Karpas-422 (cell line): ENCODE measurements at regions not wholly inside any gene's neighbourhood (a gene's known extent, or its start where the extent isn't known, plus 50 kb on each side); places are given as distances from the start of the nearest gene placed in this dataset.

ENCODE experiments used
- DNase-seq: peaks from one replicate; pipeline ENCODE4 v3.0.0-alpha.2; 2015
- H2AFZ ChIP-seq: fragments of 200-600 bp; sonication (generic); 2 replicates; pipeline ENCODE4 v1.6.1; 2014; ENCODE audit warnings: antibody characterized with exemption, low read length, mixed read lengths
- H3K27ac ChIP-seq: fragments of 200-600 bp; sonication (generic); 2 replicates; pipeline ENCODE4 v1.5.1; 2014; ENCODE audit warnings: mild to moderate bottlenecking, low read length, moderate library complexity
- H3K27me3 ChIP-seq: fragments of 200-600 bp; sonication (generic); 2 replicates; pipeline ENCODE4 v1.6.1; 2014; ENCODE audit warnings: low read length, mixed read lengths
- H3K36me3 ChIP-seq: fragments of 200-600 bp; sonication (generic); 2 replicates; pipeline ENCODE4 v1.6.1; 2014; ENCODE audit warnings: low read length, mixed read lengths; ENCODE audit not compliant: insufficient read depth
- H3K4me1 ChIP-seq: fragments of 200-600 bp; sonication (generic); 2 replicates; pipeline ENCODE4 v1.6.1; 2014; ENCODE audit warnings: mild to moderate bottlenecking, low read length, mixed read lengths
- H3K4me2 ChIP-seq: fragments of 200-600 bp; sonication (generic); 2 replicates; pipeline ENCODE4 v1.6.1; 2014; ENCODE audit warnings: low read length, low read depth, mild to moderate bottlenecking; ENCODE audit not compliant: poor library complexity, severe bottlenecking
- H3K4me3 ChIP-seq: fragments of 200-600 bp; sonication (generic); 2 replicates; pipeline ENCODE4 v1.5.1; 2014; ENCODE audit warnings: mild to moderate bottlenecking, antibody characterized with exemption, low read length, mixed read lengths
- H3K79me2 ChIP-seq: fragments of 200-600 bp; sonication (generic); 2 replicates; pipeline ENCODE4 v1.6.1; 2014; ENCODE audit warnings: mild to moderate bottlenecking, low read length, mixed read lengths
- H3K9ac ChIP-seq: fragments of 200-600 bp; sonication (generic); 2 replicates; pipeline ENCODE4 v1.6.0; 2014; ENCODE audit warnings: low read length
- H3K9me2 ChIP-seq: fragments of 200-600 bp; sonication (generic), shearing (Covaris generic); replicated peaks from 2 replicates; pipeline ENCODE4 v1.6.0; 2014; ENCODE audit warnings: mild to moderate bottlenecking, low read length, moderate library complexity; ENCODE audit not compliant: insufficient read depth
- H3K9me3 ChIP-seq: fragments of 300-700, 200-600 bp; sonication (generic); 2 replicates; pipeline ENCODE4 v1.6.1; 2014; ENCODE audit warnings: low read length, mixed read lengths
- H4K20me1 ChIP-seq: fragments of 200-600 bp; sonication (generic); 2 replicates; pipeline ENCODE4 v1.6.1; 2014; ENCODE audit warnings: mild to moderate bottlenecking, antibody characterized with exemption, low read length, low read depth; ENCODE audit not compliant: insufficient read depth

DNA sequence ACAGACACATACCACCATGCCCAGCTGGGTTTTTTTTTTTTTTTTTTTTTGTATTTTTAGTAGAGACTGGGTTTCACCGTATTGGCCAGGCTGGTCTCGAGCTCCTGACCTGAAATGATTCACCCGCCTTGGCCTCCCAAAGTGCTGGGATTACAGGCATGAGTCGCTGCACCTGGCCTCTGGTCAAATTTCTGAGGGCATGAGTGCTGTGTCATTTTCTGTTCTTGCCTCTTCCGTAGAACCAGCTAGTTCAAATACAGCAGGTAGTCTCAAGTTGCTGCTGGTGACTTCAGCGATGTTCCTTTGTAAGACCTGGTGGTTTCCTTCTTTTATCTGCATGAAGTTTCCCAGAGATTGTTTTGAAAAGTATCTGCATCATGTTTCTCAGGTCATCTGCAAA, 134.8 kb upstream of the SHH start:
- Histone ChIP-seq H3K9ac (no peak overlapping the region), H3K79me2 (no peaks in the 10 kb centered on the region), H3K36me3 (no peaks in the 10 kb centered on the region), H3K27ac (no peak overlapping the region), H3K9me3 (no peaks in the 10 kb centered on the region), H3K9me2 (no peaks in the 10 kb centered on the region), H3K4me1 (no peaks in the 10 kb centered on the region), H4K20me1 (no peaks in the 10 kb centered on the region), H3K4me3 (no peak overlapping the region), H3K27me3 (no peaks in the 10 kb centered on the region), H3K4me2 (no peak overlapping the region), H2AFZ (no peak overlapping the region)
- no peak for DNase-seq

GRCh38 chr7:155945670-155946325, 133.5 kb upstream of the SHH start:
- Histone ChIP-seq H3K27me3 (no peaks in the 10 kb centered on the region), H3K9me2 (no peaks in the 10 kb centered on the region), H3K36me3 (no peaks in the 10 kb centered on the region), H3K4me1 (no peaks in the 10 kb centered on the region), H3K79me2 (no peaks in the 10 kb centered on the region), H3K4me3 (no peak overlapping the region), H3K27ac (no peak overlapping the region), H3K4me2 (no peak overlapping the region), H4K20me1 (no peaks in the 10 kb centered on the region), H3K9me3 (no peaks in the 10 kb centered on the region), H2AFZ (no peak overlapping the region), H3K9ac (no peak overlapping the region)
- DNase-seq = no peak

DNA sequence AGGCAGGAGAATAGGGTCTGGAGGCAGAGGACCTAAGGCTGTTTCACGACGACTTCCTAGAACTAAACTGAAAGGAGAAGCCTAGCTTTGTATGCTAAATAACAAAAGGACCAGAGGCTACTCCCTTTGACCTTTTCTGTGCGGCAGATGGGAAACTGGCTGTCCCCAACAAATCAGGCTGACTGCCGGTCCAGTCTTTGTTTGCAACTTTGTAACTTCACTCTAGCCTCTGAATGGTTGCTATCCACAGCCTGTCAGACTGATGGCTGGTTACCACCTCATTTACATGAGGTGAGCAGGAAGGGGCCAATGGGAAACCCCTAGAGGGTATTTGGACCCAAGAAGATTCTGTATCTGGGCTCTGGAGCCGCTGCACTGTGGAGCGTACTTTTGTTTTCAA, 132.6 kb upstream of the SHH start:
- no peaks in the 10 kb centered on the region for H3K36me3 ChIP-seq
- no peaks in the 10 kb centered on the region for H3K9me3 ChIP-seq
- H3K4me3 ChIP-seq = no peak overlapping the region
- H3K79me2 ChIP-seq = no peaks in the 10 kb centered on the region
- H4K20me1 ChIP-seq = no peaks in the 10 kb centered on the region
- H3K27me3 ChIP-seq = no peaks in the 10 kb centered on the region
- H3K4me1 ChIP-seq = no peaks in the 10 kb centered on the region
- no peak overlapping the region for H3K9ac ChIP-seq
- no peaks in the 10 kb centered on the region for H3K9me2 ChIP-seq
- no peak overlapping the region for H3K27ac ChIP-seq
- DNase-seq = no peak
- no peak overlapping the region for H3K4me2 ChIP-seq
- no peak overlapping the region for H2AFZ ChIP-seq

GRCh38 chr7:155943251-155943899, 131.1 kb upstream of the SHH start:
- Histone ChIP-seq H3K4me2 (no peak overlapping the region), H2AFZ (no peak overlapping the region), H3K9me3 (no peaks in the 10 kb centered on the region), H3K4me3 (no peak overlapping the region), H3K27me3 (0 out of 2 replicates have a peak, but pooled peaks cover 3% of the 10 kb centered on the region), H3K79me2 (no peaks in the 10 kb centered on the region), H3K9me2 (no peaks in the 10 kb centered on the region), H3K9ac (no peak overlapping the region), H3K36me3 (no peaks in the 10 kb centered on the region), H3K4me1 (no peaks in the 10 kb centered on the region), H3K27ac (no peak overlapping the region), H4K20me1 (no peaks in the 10 kb centered on the region)
- DNase-seq = no peak

- H3K4me2 ChIP-seq = no peak overlapping the region
- H3K9ac ChIP-seq = no peak overlapping the region
- H3K4me1 ChIP-seq = no peaks in the 10 kb centered on the region
- H3K27ac ChIP-seq = no peak overlapping the region
- no peaks in the 10 kb centered on the region for H3K36me3 ChIP-seq
- H3K79me2 ChIP-seq = no peaks in the 10 kb centered on the region
- no peaks in the 10 kb centered on the region for H3K9me3 ChIP-seq
- H4K20me1 ChIP-seq = no peaks in the 10 kb centered on the region
- no peak overlapping the region for H2AFZ ChIP-seq
- no peaks in the 10 kb centered on the region for H3K9me2 ChIP-seq
- no peak overlapping the region for H3K4me3 ChIP-seq
- H3K27me3 ChIP-seq = 0 out of 2 replicates have a peak, but pooled peaks cover 3% of the 10 kb centered on the region
- DNase-seq = no peak
Measured at GRCh38 chr7:155942226-155942950, 130.1 kb upstream of the SHH start.

- Histone ChIP-seq H3K27ac (no peak overlapping the region), H3K9ac (no peak overlapping the region), H2AFZ (no peak overlapping the region), H3K9me3 (no peaks in the 10 kb centered on the region), H3K36me3 (no peaks in the 10 kb centered on the region), H3K4me2 (no peak overlapping the region), H3K4me3 (no peak overlapping the region), H4K20me1 (no peaks in the 10 kb centered on the region), H3K27me3 (0 out of 2 replicates have a peak, but pooled peaks cover 3% of the 10 kb centered on the region), H3K9me2 (no peaks in the 10 kb centered on the region), H3K4me1 (no peaks in the 10 kb centered on the region), H3K79me2 (no peaks in the 10 kb centered on the region)
- no peak for DNase-seq
Measured at GRCh38 chr7:155941688-155942087, 129.4 kb upstream of the SHH start.

GRCh38 chr7:155939350-155939749, 127.1 kb upstream of the SHH start:
- no peaks in the 10 kb centered on the region for H3K9me2 ChIP-seq
- no peaks in the 10 kb centered on the region for H4K20me1 ChIP-seq
- H3K27ac ChIP-seq = no peak overlapping the region
- no peak overlapping the region for H3K9ac ChIP-seq
- 0 out of 2 replicates have a peak, but pooled peaks cover 3% of the 10 kb centered on the region for H3K27me3 ChIP-seq
- no peak overlapping the region for H3K4me2 ChIP-seq
- no peak overlapping the region for H3K4me3 ChIP-seq
- no peak for DNase-seq
- H3K79me2 ChIP-seq = no peaks in the 10 kb centered on the region
- H3K36me3 ChIP-seq = no peaks in the 10 kb centered on the region
- no peaks in the 10 kb centered on the region for H3K9me3 ChIP-seq
- H2AFZ ChIP-seq = no peak overlapping the region
- no peaks in the 10 kb centered on the region for H3K4me1 ChIP-seq

- H3K79me2 ChIP-seq = no peaks in the 10 kb centered on the region
- H3K27me3 ChIP-seq = 0 out of 2 replicates have a peak, but pooled peaks cover 3% of the 10 kb centered on the region
Measured at GRCh38 chr7:155938129-155938528, 125.9 kb upstream of the SHH start.

More at GRCh38 chr7:155938129-155938528, 125.9 kb upstream of the SHH start:
- H3K36me3 ChIP-seq = no peaks in the 10 kb centered on the region
- no peak overlapping the region for H3K4me2 ChIP-seq
- no peaks in the 10 kb centered on the region for H3K9me3 ChIP-seq
- H3K9ac ChIP-seq = no peak overlapping the region
- H4K20me1 ChIP-seq = no peaks in the 10 kb centered on the region
- H3K4me1 ChIP-seq = no peaks in the 10 kb centered on the region
- DNase-seq = no peak
- H2AFZ ChIP-seq = no peak overlapping the region
- H3K4me3 ChIP-seq = no peak overlapping the region
- H3K9me2 ChIP-seq = no peaks in the 10 kb centered on the region
- no peak overlapping the region for H3K27ac ChIP-seq
